ENCODE measurements at regions not wholly inside any gene's neighbourhood (a gene's known extent, or its start where the extent isn't known, plus 50 kb on each side); places are given as distances from the start of the nearest gene placed in this dataset.
A peak's percentile ranks its signal among the peaks of the same experiment; 100 is the strongest.

- ATAC-seq (peak; percentile 96), DNase-seq (ENCODE audit: low spot score) (peak; percentile 88), FAIRE-seq (no peak)
- H4K20me1 ChIP-seq (ENCODE audit: insufficient read depth, low read length) = no peaks in the 10 kb centered on the region
- peak overlapping the region in 1 of 3 experiments; percentile 19; a peak in 1 of 6 replicates for H3K4me3 ChIP-seq (replicated peaks in 1 of 3; ENCODE audit: insufficient read depth in 1 of 3, low read depth in 2 of 3, low read length in 3 of 3)
- H3K4me2 ChIP-seq (ENCODE audit: low read depth, low read length) = peak overlapping the region; percentile 57
- no peaks in the 10 kb centered on the region for H3K36me3 ChIP-seq (replicated peaks in 1 of 2; ENCODE audit: control insufficient read depth in 1 of 2, insufficient read depth in 2 of 2, low read length in 2 of 2)
- no peak overlapping the region for H3K9ac ChIP-seq (ENCODE audit: insufficient read depth, low read depth, low read length)
- no TSS peak for BruUV-seq (replicated peaks)
- peak overlapping the region; percentile 56 for H3K27ac ChIP-seq (ENCODE audit: extremely low read length, insufficient read depth, low read length)
- H3K27me3 ChIP-seq (ENCODE audit: control insufficient read depth in 1 of 2, insufficient read depth in 2 of 2, low read length in 2 of 2) = no peaks in the 10 kb centered on the region; a peak in 1 of 5 replicates
- WGBS (ENCODE audit: low lambda C conversion rate) = 8% methylated on average over 1 of the region's 1 CpG
- ChIA-PET POLR2A (interaction anchor here (1.0 to 1.8 kb wide), 3 partner anchors 21 to 72 kb away, joined by 3 to 11 read pairs (median 4); no protein-coding TSS in a partner anchor), CTCF (ENCODE audit: low intra/inter-chr PET ratio, low total read pairs) (no interaction called here)
- H3K9me3 ChIP-seq (ENCODE audit: low read length) = no peaks in the 10 kb centered on the region
- H3K4me1 ChIP-seq (ENCODE audit: insufficient read depth, low read length) = peaks cover 55% of the 10 kb centered on the region
- intact Hi-C loops (cut with micrococcal nuclease; ENCODE audit: unreplicated experiment) = no loop called here
- H2AFZ ChIP-seq (ENCODE audit: low read length) = no peak overlapping the region
- in situ Hi-C loops (cut with HindIII; ENCODE audit: extremely low pct_ligation_motif_present, low pct_unique_long_range_greater_than_20kb) = no loop called here
- H3K79me2 ChIP-seq (ENCODE audit: insufficient read depth, low read length) = no peaks in the 10 kb centered on the region
- no peak for TF ChIP-seq EEA1 (CRISPR knock-in tag; IDR thresholded peaks at IDR 0.05; ENCODE audit: borderline replicate concordance)
- no peak for TF ChIP-seq GTF3A (CRISPR knock-in tag; conservative IDR thresholded peaks at IDR 0.05)
- no peak for TF ChIP-seq ZNF335 (CRISPR knock-in tag; IDR thresholded peaks at IDR 0.05)
- TF ChIP-seq POLR2A (IDR thresholded peaks at IDR 0.05; ENCODE audit: insufficient read depth in 1 of 2, low read depth in 2 of 2, low read length in 2 of 2) = no peak
- no peak for TF ChIP-seq BCLAF1 (IDR thresholded peaks at IDR 0.05)
- TF ChIP-seq ZBTB10 (CRISPR knock-in tag; IDR thresholded peaks at IDR 0.05; ENCODE audit: borderline replicate concordance) = no peak
- TF ChIP-seq ZNF543 (CRISPR knock-in tag; IDR thresholded peaks at IDR 0.05) = no peak
- TF ChIP-seq FOSL2 (CRISPR knock-in tag; IDR thresholded peaks at IDR 0.05) = 0 out of 2 replicates have a peak, but pooled peaks have one; percentile 9
- no peak for TF ChIP-seq MED13 (CRISPR knock-in tag; IDR thresholded peaks at IDR 0.05)
- peak; percentile 81 for TF ChIP-seq HMG20A (CRISPR knock-in tag; IDR thresholded peaks at IDR 0.05; ENCODE audit: borderline replicate concordance)
- peak; percentile 90 for TF ChIP-seq ZNF644 (CRISPR knock-in tag; IDR thresholded peaks at IDR 0.05; ENCODE audit: low read depth)
- TF ChIP-seq MAFK (conservative IDR thresholded peaks at IDR 0.05 in 1 of 2, IDR thresholded peaks at IDR 0.05 in 1 of 2; ENCODE audit: low read length in 2 of 2) = no peak
- no peak for TF ChIP-seq TEAD3 (CRISPR knock-in tag; optimal IDR thresholded peaks at IDR 0.05; ENCODE audit: borderline replicate concordance)
- 0 out of 2 replicates have a peak, but pooled peaks have one; percentile 46 for TF ChIP-seq RERE (CRISPR knock-in tag; IDR thresholded peaks at IDR 0.05; ENCODE audit: low read depth)
- no peak for TF ChIP-seq ZNF781 (CRISPR knock-in tag; IDR thresholded peaks at IDR 0.05; ENCODE audit: borderline replicate concordance, not compliant biosample characterization)
- no peak for TF ChIP-seq ZNF296 (CRISPR knock-in tag; conservative IDR thresholded peaks at IDR 0.05)
Measured at GRCh38 chr6:95877480-95877879, 138.3 kb upstream of the FUT9 start.

Data from HepG2 (cell line).